Erythroblast (primary cell): ENCODE measurements at regions not wholly inside any gene's neighbourhood (a gene's known extent, or its start where the extent isn't known, plus 50 kb on each side); places are given as distances from the start of the nearest gene placed in this dataset.

Experiments
- GATA1 ChIP-seq: IDR thresholded peaks from 2 replicates; pipeline ENCODE4 v1.6.1; 2011; ENCODE audit warnings: low read depth, mild to moderate bottlenecking, control low read depth, low read length, moderate library complexity
- POLR2A ChIP-seq: IDR thresholded peaks from 2 replicates; pipeline ENCODE4 v1.6.1; 2011; ENCODE audit warnings: mild to moderate bottlenecking, low read length

- TF ChIP-seq POLR2A (no peak), GATA1 (no peak)
These were observed 793.4 kb upstream of the FRG1 start for GRCh38 chr4:189147005-189147929.
